Caco-2 (cell line): ENCODE measurements at regions not wholly inside any gene's neighbourhood (a gene's known extent, or its start where the extent isn't known, plus 50 kb on each side); places are given as distances from the start of the nearest gene placed in this dataset.

ENCODE experiments used
- BruUV-seq: library from RNA; stranded (reverse); fragments of 400-500 nt; replicated peaks from 2 replicates; lab custom pipeline; 2021; lab: Mats Ljungman, UMichigan
- CTCF ChIA-PET: fragments of 300-600 bp; sonication (Branson Sonifier 250); formaldehyde crosslinking; loops from one replicate; lab custom pipeline; 2022; ENCODE audit warnings: antibody characterized with exemption; lab: Charles Lee
- POLR2A ChIA-PET: fragments of 300-600 bp; sonication (Branson Sonifier 250); formaldehyde crosslinking; loops from one replicate; lab custom pipeline; 2022; ENCODE audit warnings: antibody characterized with exemption; lab: Charles Lee
- DNase-seq, 2 experiments: peaks; one replicate each; pipeline versions ENCODE4 v3.0.0 to v3.0.0-alpha.2; 2020 to 2022
- H3K27me3 ChIP-seq: replicated peaks from 2 replicates; pipeline ENCODE4 v1.6.0; 2011; ENCODE audit warnings: low read length; ENCODE audit not compliant: control insufficient read depth, insufficient read depth
- H3K36me3 ChIP-seq: 2 replicates; pipeline ENCODE4 v1.5.1; 2011; ENCODE audit warnings: low read length; ENCODE audit not compliant: control insufficient read depth, insufficient read depth
- H3K4me1 ChIP-seq: fragments of 250-450 bp; sonication (Bioruptor Pico); 2 replicates; pipeline ENCODE4 v1.5.1; 2020; ENCODE audit warnings: mild to moderate bottlenecking
- H3K4me3 ChIP-seq: 2 replicates; pipeline ENCODE4 v1.5.1; 2011; ENCODE audit warnings: low read depth, mild to moderate bottlenecking, control low read depth, low read length
- H3K9me3 ChIP-seq: fragments of 250-450 bp; sonication (Bioruptor Pico); 2 replicates; pipeline ENCODE4 v1.5.1; 2020; ENCODE audit warnings: mild to moderate bottlenecking, moderate library complexity
- H3K27ac Mint-ChIP-seq: one replicate; pipeline ENCODE4 v1.8.0; 2022; ENCODE audit warnings: mixed read lengths; ENCODE audit not compliant: unreplicated experiment
- H3K27me3 Mint-ChIP-seq: one replicate; pipeline ENCODE4 v1.8.0; 2022; ENCODE audit warnings: mixed read lengths; ENCODE audit not compliant: insufficient read depth, unreplicated experiment
- H3K36me3 Mint-ChIP-seq: one replicate; pipeline ENCODE4 v1.8.0; 2022; ENCODE audit warnings: mild to moderate bottlenecking, mixed read lengths; ENCODE audit not compliant: insufficient read depth, unreplicated experiment
- H3K4me1 Mint-ChIP-seq: one replicate; pipeline ENCODE4 v1.8.0; 2022; ENCODE audit warnings: low read depth, mixed read lengths; ENCODE audit not compliant: unreplicated experiment
- H3K4me3 Mint-ChIP-seq: one replicate; pipeline ENCODE4 v1.8.0; 2022; ENCODE audit warnings: mild to moderate bottlenecking, moderate library complexity, mixed read lengths; ENCODE audit not compliant: unreplicated experiment
- H3K9me3 Mint-ChIP-seq: one replicate; pipeline ENCODE4 v1.8.0; 2022; ENCODE audit warnings: mixed read lengths; ENCODE audit not compliant: unreplicated experiment
- intact Hi-C: fragments of 100-400 bp; cut with micrococcal nuclease; formaldehyde crosslinking; loops from one replicate; pipeline ENCODE4 v1.10.0; 2022; ENCODE audit not compliant: unreplicated experiment
- TF ChIP-seq, protein P1 (sequence below), 2 experiments: fragments of 200-600 bp in 1 of 2; IDR thresholded peaks; 1 replicate in 1 of 2; 2 replicates in 1 of 2; pipeline versions ENCODE4 v1.5.1 to v1.8.0; 2011 to 2022; ENCODE audit warnings: antibody characterized with exemption in 1 of 2, control low read depth in 1 of 2, inconsistent platforms in 1 of 2, low read depth in 1 of 2, low read length in 1 of 2, mild to moderate bottlenecking in 1 of 2, moderate library complexity in 1 of 2; ENCODE audit not compliant: insufficient read depth in 1 of 2, severe bottlenecking in 1 of 2, unreplicated experiment in 1 of 2

GRCh38 chr10:61285749-61286148 is 167.4 kb downstream of the TMEM26 start:
- intact Hi-C loops, result loop anchor here (10.0 kb wide), 1 partner anchor 341 kb away; the partner anchor contains the start of gene RHOBTB1
- Histone ChIP-seq H3K9me3 (no peaks in the 10 kb centered on the region), H3K36me3 (no peaks in the 10 kb centered on the region), H3K27me3 (no peaks in the 10 kb centered on the region), H3K4me3 (no peak overlapping the region), H3K4me1 (peaks cover 5% of the 10 kb centered on the region; the same call in 1 of the 2 replicates)
- TF ChIP-seq, protein P1, sequence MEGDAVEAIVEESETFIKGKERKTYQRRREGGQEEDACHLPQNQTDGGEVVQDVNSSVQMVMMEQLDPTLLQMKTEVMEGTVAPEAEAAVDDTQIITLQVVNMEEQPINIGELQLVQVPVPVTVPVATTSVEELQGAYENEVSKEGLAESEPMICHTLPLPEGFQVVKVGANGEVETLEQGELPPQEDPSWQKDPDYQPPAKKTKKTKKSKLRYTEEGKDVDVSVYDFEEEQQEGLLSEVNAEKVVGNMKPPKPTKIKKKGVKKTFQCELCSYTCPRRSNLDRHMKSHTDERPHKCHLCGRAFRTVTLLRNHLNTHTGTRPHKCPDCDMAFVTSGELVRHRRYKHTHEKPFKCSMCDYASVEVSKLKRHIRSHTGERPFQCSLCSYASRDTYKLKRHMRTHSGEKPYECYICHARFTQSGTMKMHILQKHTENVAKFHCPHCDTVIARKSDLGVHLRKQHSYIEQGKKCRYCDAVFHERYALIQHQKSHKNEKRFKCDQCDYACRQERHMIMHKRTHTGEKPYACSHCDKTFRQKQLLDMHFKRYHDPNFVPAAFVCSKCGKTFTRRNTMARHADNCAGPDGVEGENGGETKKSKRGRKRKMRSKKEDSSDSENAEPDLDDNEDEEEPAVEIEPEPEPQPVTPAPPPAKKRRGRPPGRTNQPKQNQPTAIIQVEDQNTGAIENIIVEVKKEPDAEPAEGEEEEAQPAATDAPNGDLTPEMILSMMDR (IDR thresholded peaks at IDR 0.05; ENCODE audit: insufficient read depth in 1 of 2, low read depth in 1 of 2, low read length in 1 of 2, severe bottlenecking in 1 of 2, unreplicated experiment in 1 of 2), result no peak
- Mint-ChIP-seq H3K27me3 (peaks cover 2% of the 10 kb centered on the region), H3K36me3 (no peaks in the 10 kb centered on the region), H3K27ac (no peak overlapping the region), H3K4me3 (no peak overlapping the region), H3K4me1 (peaks cover 8% of the 10 kb centered on the region), H3K9me3 (no peaks in the 10 kb centered on the region)
- BruUV-seq, result no TSS peak
- DNase-seq, result no peak
- ChIA-PET CTCF (no interaction called here), POLR2A (no interaction called here)

- BruUV-seq, result no TSS peak
- peaks cover 8% of the 10 kb centered on the region for H3K4me1 Mint-ChIP-seq
- DNase-seq, result peak in 1 of 2 experiments; percentile 73
- H3K27me3 Mint-ChIP-seq, result peaks cover 2% of the 10 kb centered on the region
- H3K4me3 ChIP-seq, result no peak overlapping the region
- H3K9me3 Mint-ChIP-seq, result no peaks in the 10 kb centered on the region
- POLR2A ChIA-PET, result no interaction called here
- CTCF ChIA-PET, result interaction anchor here (0.7 to 1.3 kb wide), 3 partner anchors 13 to 468 kb away, joined by 3 to 7 read pairs (median 3); no protein-coding TSS in a partner anchor
- H3K27me3 ChIP-seq, result no peaks in the 10 kb centered on the region
- no peaks in the 10 kb centered on the region for H3K36me3 Mint-ChIP-seq
- H3K27ac Mint-ChIP-seq, result no peak overlapping the region
- no peaks in the 10 kb centered on the region for H3K9me3 ChIP-seq
- H3K36me3 ChIP-seq, result no peaks in the 10 kb centered on the region
- no peak overlapping the region for H3K4me3 Mint-ChIP-seq
- intact Hi-C loops, result loop anchor here (1.0 to 10.0 kb wide), 8 partner anchors 13 to 468 kb away; partner anchors contain the start of gene RHOBTB1
- TF ChIP-seq, protein P1 (IDR thresholded peaks at IDR 0.05; ENCODE audit: insufficient read depth in 1 of 2, low read depth in 1 of 2, low read length in 1 of 2, severe bottlenecking in 1 of 2, unreplicated experiment in 1 of 2), result peak; percentile 84
- H3K4me1 ChIP-seq, result peaks cover 5% of the 10 kb centered on the region; the same call in 1 of the 2 replicates
These were observed 168.8 kb downstream of the TMEM26 start for GRCh38 chr10:61284222-61284890.

DNA sequence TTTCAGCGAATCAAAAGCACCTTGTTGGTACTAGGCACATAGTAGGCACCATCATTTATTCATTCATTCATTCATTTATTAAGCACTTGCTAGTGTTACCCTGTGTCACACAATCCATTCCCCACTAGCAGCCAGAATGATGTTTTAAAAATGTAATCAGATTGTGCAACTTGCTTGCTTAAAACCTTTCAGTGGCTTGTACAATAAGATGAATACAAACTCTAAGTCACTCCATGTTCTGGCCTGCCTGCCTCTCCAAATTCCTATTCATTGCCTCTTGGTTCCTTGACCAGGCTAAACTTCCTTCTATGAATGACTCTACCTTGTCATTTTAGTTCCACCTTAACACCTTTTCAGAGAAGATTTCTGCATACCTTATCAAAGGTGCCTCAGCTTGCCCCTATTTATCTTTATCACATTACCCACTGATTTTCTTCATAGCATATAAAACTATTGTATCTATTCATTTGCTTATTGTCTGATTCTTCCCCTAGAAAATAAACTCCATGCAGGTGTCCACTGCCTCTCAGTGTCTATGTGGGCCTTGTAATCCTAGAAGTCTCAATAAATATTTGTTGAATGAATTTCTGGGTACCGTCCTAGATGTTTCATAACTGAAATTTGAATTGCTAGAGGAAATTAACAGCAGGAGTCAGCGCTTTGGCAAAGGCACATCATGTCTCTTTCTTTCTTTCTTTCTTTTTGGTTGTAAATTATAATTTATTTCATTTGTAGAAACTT is 169.5 kb downstream of the TMEM26 start:
- Mint-ChIP-seq H3K9me3 (no peaks in the 10 kb centered on the region), H3K4me3 (no peak overlapping the region), H3K36me3 (no peaks in the 10 kb centered on the region), H3K27ac (no peak overlapping the region), H3K27me3 (no peaks in the 10 kb centered on the region), H3K4me1 (peaks cover 8% of the 10 kb centered on the region)
- H3K4me1 ChIP-seq, result peaks cover 5% of the 10 kb centered on the region; the same call in 1 of the 2 replicates
- no TSS peak for BruUV-seq
- no peak overlapping the region for H3K4me3 ChIP-seq
- ChIA-PET CTCF (interaction anchor here (0.7 to 1.3 kb wide), 3 partner anchors 12 to 467 kb away, joined by 3 to 7 read pairs (median 3); no protein-coding TSS in a partner anchor), POLR2A (no interaction called here)
- no peak for DNase-seq
- intact Hi-C loops, result loop anchor here (1.0 to 10.0 kb wide), 8 partner anchors 12 to 467 kb away; partner anchors contain the start of gene RHOBTB1
- no peaks in the 10 kb centered on the region for H3K27me3 ChIP-seq
- H3K36me3 ChIP-seq, result no peaks in the 10 kb centered on the region
- H3K9me3 ChIP-seq, result no peaks in the 10 kb centered on the region
- TF ChIP-seq, protein P1 (IDR thresholded peaks at IDR 0.05; ENCODE audit: insufficient read depth in 1 of 2, low read depth in 1 of 2, low read length in 1 of 2, severe bottlenecking in 1 of 2, unreplicated experiment in 1 of 2), result no peak
